Activated T-cell treated with anti-CD3 and anti-CD28 coated beads, Interleukin-2, amount 50 U/mL, for 72 hours (primary cell): ENCODE measurements at regions not wholly inside any gene's neighbourhood (a gene's known extent, or its start where the extent isn't known, plus 50 kb on each side); places are given as distances from the start of the nearest gene placed in this dataset.

ENCODE experiments used
- ATAC-seq, 2 donors: fragments of 150-1000 bp; cut with Tn5 transposase; replicated peaks in 1 of 2; 2 replicates each; pipeline ENCODE4 v1.10.0; 2021; ENCODE audit warnings: moderate library complexity in 2 of 2, mild to moderate bottlenecking in 1 of 2
- DNase-seq, 2 donors: peaks; one replicate each; pipeline ENCODE4 v3.0.0; 2021 to 2022; ENCODE audit warnings: mixed read lengths in 1 of 2
- H3K27ac Mint-ChIP-seq: one replicate; pipeline ENCODE4 v1.8.0; 2022; ENCODE audit warnings: mild to moderate bottlenecking, moderate library complexity, mixed read lengths
- H3K27me3 Mint-ChIP-seq: one replicate; pipeline ENCODE4 v1.8.0; 2022; ENCODE audit warnings: low read depth, mixed read lengths
- H3K36me3 Mint-ChIP-seq, 2 donors: one replicate each; pipeline ENCODE4 v1.8.0; 2022; ENCODE audit warnings: mixed read lengths in 2 of 2, mild to moderate bottlenecking in 1 of 2; ENCODE audit not compliant: insufficient read depth in 2 of 2
- H3K4me1 Mint-ChIP-seq: one replicate; pipeline ENCODE4 v1.8.0; 2022; ENCODE audit warnings: low read depth, mixed read lengths
- H3K4me3 Mint-ChIP-seq, 2 donors: one replicate each; pipeline ENCODE4 v1.8.0; 2022; ENCODE audit warnings: mild to moderate bottlenecking in 2 of 2, mixed read lengths in 2 of 2, moderate library complexity in 2 of 2
- H3K9me3 Mint-ChIP-seq, 2 donors: one replicate each; pipeline ENCODE4 v1.8.0; 2022; ENCODE audit warnings: mixed read lengths in 2 of 2

GRCh38 chr3:64872345-64872744, 184.5 kb upstream of the ADAMTS9 start:
- Mint-ChIP-seq H3K4me1 (no peaks in the 10 kb centered on the region), H3K27ac (no peak overlapping the region), H3K27me3 (no peaks in the 10 kb centered on the region), H3K4me3 (no peak overlapping the region), H3K9me3 (peaks cover 0 to 3% of the 10 kb centered on the region in 2 donors), H3K36me3 (no peaks in the 10 kb centered on the region)
- DNase-seq (no peak), ATAC-seq (no peak)

GRCh38 chr3:64871834-64872249, 184.0 kb upstream of the ADAMTS9 start:
- Mint-ChIP-seq H3K36me3 (no peaks in the 10 kb centered on the region), H3K4me1 (no peaks in the 10 kb centered on the region), H3K4me3 (no peak overlapping the region), H3K27me3 (no peaks in the 10 kb centered on the region), H3K9me3 (peaks cover 0 to 3% of the 10 kb centered on the region in 2 donors), H3K27ac (no peak overlapping the region)
- no peak for DNase-seq
- ATAC-seq = no peak

GRCh38 chr3:64870876-64871646, 183.3 kb upstream of the ADAMTS9 start:
- Mint-ChIP-seq H3K4me1 (no peaks in the 10 kb centered on the region), H3K9me3 (peaks cover 0 to 3% of the 10 kb centered on the region in 2 donors), H3K27me3 (no peaks in the 10 kb centered on the region), H3K4me3 (no peak overlapping the region), H3K27ac (no peak overlapping the region), H3K36me3 (no peaks in the 10 kb centered on the region)
- DNase-seq (no peak), ATAC-seq (no peak)

GRCh38 chr3:64867224-64867623, 179.4 kb upstream of the ADAMTS9 start:
- H3K9me3 Mint-ChIP-seq = peaks cover 4 to 6% of the 10 kb centered on the region in 2 donors
- H3K27me3 Mint-ChIP-seq = no peaks in the 10 kb centered on the region
- H3K4me1 Mint-ChIP-seq = no peaks in the 10 kb centered on the region
- no peak for DNase-seq
- no peaks in the 10 kb centered on the region for H3K36me3 Mint-ChIP-seq
- ATAC-seq = no peak
- no peak overlapping the region for H3K27ac Mint-ChIP-seq
- no peak overlapping the region for H3K4me3 Mint-ChIP-seq

GRCh38 chr3:64865839-64866570, 178.2 kb upstream of the ADAMTS9 start:
- DNase-seq = no peak
- H3K4me3 Mint-ChIP-seq = no peak overlapping the region
- H3K4me1 Mint-ChIP-seq = no peaks in the 10 kb centered on the region
- no peaks in the 10 kb centered on the region for H3K27me3 Mint-ChIP-seq
- no peak for ATAC-seq
- no peaks in the 10 kb centered on the region for H3K36me3 Mint-ChIP-seq
- no peak overlapping the region for H3K27ac Mint-ChIP-seq
- peaks cover 4 to 6% of the 10 kb centered on the region in 2 donors for H3K9me3 Mint-ChIP-seq

- DNase-seq (no peak), ATAC-seq (no peak)
- Mint-ChIP-seq H3K27ac (no peak overlapping the region), H3K4me1 (no peaks in the 10 kb centered on the region), H3K4me3 (no peak overlapping the region), H3K27me3 (no peaks in the 10 kb centered on the region), H3K9me3 (peaks cover 5 to 8% of the 10 kb centered on the region in 2 donors), H3K36me3 (no peaks in the 10 kb centered on the region)
Observed at GRCh38 chr3:64863226-64864212, 175.7 kb upstream of the ADAMTS9 start.

GRCh38 chr3:64861684-64862083, 173.9 kb upstream of the ADAMTS9 start:
- Mint-ChIP-seq H3K4me1 (no peaks in the 10 kb centered on the region), H3K27me3 (no peaks in the 10 kb centered on the region), H3K4me3 (no peak overlapping the region)

GRCh38 chr3:64860536-64860870, 172.7 kb upstream of the ADAMTS9 start:
- H3K9me3 Mint-ChIP-seq = peaks cover 5 to 8% of the 10 kb centered on the region in 2 donors
- H3K36me3 Mint-ChIP-seq = no peaks in the 10 kb centered on the region
- H3K4me3 Mint-ChIP-seq = no peak overlapping the region
- H3K4me1 Mint-ChIP-seq = no peaks in the 10 kb centered on the region
- ATAC-seq = no peak
- no peaks in the 10 kb centered on the region for H3K27me3 Mint-ChIP-seq
- no peak overlapping the region for H3K27ac Mint-ChIP-seq
- no peak for DNase-seq

More at GRCh38 chr3:64861684-64862083, 173.9 kb upstream of the ADAMTS9 start:
- Mint-ChIP-seq H3K9me3 (peaks cover 5 to 8% of the 10 kb centered on the region in 2 donors), H3K27ac (no peak overlapping the region), H3K36me3 (no peaks in the 10 kb centered on the region)
- DNase-seq (no peak), ATAC-seq (no peak)

- Mint-ChIP-seq H3K9me3 (peaks cover 5 to 8% of the 10 kb centered on the region in 2 donors), H3K36me3 (no peaks in the 10 kb centered on the region), H3K4me1 (no peaks in the 10 kb centered on the region), H3K27ac (no peak overlapping the region), H3K4me3 (no peak overlapping the region), H3K27me3 (no peaks in the 10 kb centered on the region)
- DNase-seq (no peak), ATAC-seq (no peak)
Observed at GRCh38 chr3:64859625-64860535, 172.1 kb upstream of the ADAMTS9 start.

GRCh38 chr3:64856977-64857516, 169.2 kb upstream of the ADAMTS9 start:
- no peak for ATAC-seq
- Mint-ChIP-seq H3K27ac (no peak overlapping the region), H3K9me3 (peaks cover 0 to 4% of the 10 kb centered on the region in 2 donors), H3K4me3 (no peak overlapping the region), H3K4me1 (no peaks in the 10 kb centered on the region), H3K36me3 (no peaks in the 10 kb centered on the region), H3K27me3 (no peaks in the 10 kb centered on the region)
- no peak for DNase-seq

- Mint-ChIP-seq H3K9me3 (peaks cover 0 to 4% of the 10 kb centered on the region in 2 donors), H3K36me3 (no peaks in the 10 kb centered on the region), H3K27ac (no peak overlapping the region), H3K4me3 (no peak overlapping the region), H3K27me3 (no peaks in the 10 kb centered on the region), H3K4me1 (no peaks in the 10 kb centered on the region)
- ATAC-seq = no peak
- no peak for DNase-seq
Observed at GRCh38 chr3:64856106-64856505, 168.3 kb upstream of the ADAMTS9 start.

- Mint-ChIP-seq H3K36me3 (no peaks in the 10 kb centered on the region), H3K4me3 (no peak overlapping the region), H3K27me3 (no peaks in the 10 kb centered on the region), H3K27ac (no peak overlapping the region), H3K4me1 (no peaks in the 10 kb centered on the region), H3K9me3 (no peaks in the 10 kb centered on the region)
- ATAC-seq = no peak
- no peak for DNase-seq
Observed at GRCh38 chr3:64853456-64853855, 165.7 kb upstream of the ADAMTS9 start.
